ENCODE measurements at regions not wholly inside any gene's neighbourhood (a gene's known extent, or its start where the extent isn't known, plus 50 kb on each side); places are given as distances from the start of the nearest gene placed in this dataset.

DNA sequence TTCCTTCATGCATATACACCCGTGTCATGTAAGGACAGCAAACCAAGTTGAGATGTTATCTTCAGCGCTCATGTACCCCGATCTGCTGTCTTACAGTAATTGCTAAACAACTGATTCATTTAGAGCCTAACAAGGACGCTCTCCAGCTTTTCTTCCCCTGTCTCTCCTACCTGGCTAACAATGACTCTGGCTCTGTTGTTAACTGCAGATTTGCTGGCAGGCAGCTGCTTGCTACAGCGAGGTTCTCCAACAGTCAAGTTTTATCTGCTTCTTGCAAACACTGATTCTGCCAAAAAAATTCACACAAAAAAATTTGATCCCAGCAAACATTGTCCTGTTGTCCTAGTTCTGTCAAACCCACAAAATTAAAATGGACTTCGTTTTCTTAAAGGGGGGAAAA, 101.6 kb downstream of the OTX2 start:
- intact Hi-C loops (cut with DNase I), result no loop called here
- H3K9me3 ChIP-seq, result no peaks in the 10 kb centered on the region
- ATAC-seq (no peak), DNase-seq (no peak)
- no peak overlapping the region for H3K4me3 ChIP-seq
- 42% methylated on average over 6 of the region's 6 CpGs for WGBS (ENCODE audit: insufficient coverage, low coverage, low lambda C conversion rate, missing lambda C conversion rate)
- no peak overlapping the region for H3K27ac ChIP-seq
- no peaks in the 10 kb centered on the region for H3K36me3 ChIP-seq
- H3K27me3 ChIP-seq, result no peaks in the 10 kb centered on the region
- TF ChIP-seq, protein P1, sequence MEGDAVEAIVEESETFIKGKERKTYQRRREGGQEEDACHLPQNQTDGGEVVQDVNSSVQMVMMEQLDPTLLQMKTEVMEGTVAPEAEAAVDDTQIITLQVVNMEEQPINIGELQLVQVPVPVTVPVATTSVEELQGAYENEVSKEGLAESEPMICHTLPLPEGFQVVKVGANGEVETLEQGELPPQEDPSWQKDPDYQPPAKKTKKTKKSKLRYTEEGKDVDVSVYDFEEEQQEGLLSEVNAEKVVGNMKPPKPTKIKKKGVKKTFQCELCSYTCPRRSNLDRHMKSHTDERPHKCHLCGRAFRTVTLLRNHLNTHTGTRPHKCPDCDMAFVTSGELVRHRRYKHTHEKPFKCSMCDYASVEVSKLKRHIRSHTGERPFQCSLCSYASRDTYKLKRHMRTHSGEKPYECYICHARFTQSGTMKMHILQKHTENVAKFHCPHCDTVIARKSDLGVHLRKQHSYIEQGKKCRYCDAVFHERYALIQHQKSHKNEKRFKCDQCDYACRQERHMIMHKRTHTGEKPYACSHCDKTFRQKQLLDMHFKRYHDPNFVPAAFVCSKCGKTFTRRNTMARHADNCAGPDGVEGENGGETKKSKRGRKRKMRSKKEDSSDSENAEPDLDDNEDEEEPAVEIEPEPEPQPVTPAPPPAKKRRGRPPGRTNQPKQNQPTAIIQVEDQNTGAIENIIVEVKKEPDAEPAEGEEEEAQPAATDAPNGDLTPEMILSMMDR (IDR thresholded peaks at IDR 0.05), result no peak
- no peak for TF ChIP-seq POLR2A (IDR thresholded peaks at IDR 0.05)
- no peaks in the 10 kb centered on the region for H3K4me1 ChIP-seq

- Histone ChIP-seq H3K27ac (no peak overlapping the region), H3K4me3 (no peak overlapping the region), H3K27me3 (no peaks in the 10 kb centered on the region), H3K9me3 (no peaks in the 10 kb centered on the region), H3K4me1 (no peaks in the 10 kb centered on the region), H3K36me3 (no peaks in the 10 kb centered on the region)
- 33% methylated on average over 1 of the region's 6 CpGs for WGBS (ENCODE audit: insufficient coverage, low coverage, low lambda C conversion rate, missing lambda C conversion rate)
- no peak for DNase-seq
- intact Hi-C loops (cut with DNase I), result no loop called here
- ATAC-seq, result no peak
- no peak for TF ChIP-seq POLR2A (IDR thresholded peaks at IDR 0.05)
- TF ChIP-seq, protein P1 (IDR thresholded peaks at IDR 0.05), result no peak
Measured at GRCh38 chr14:56703947-56704346, 106.3 kb downstream of the OTX2 start.

GRCh38 chr14:56702515-56702914, 107.8 kb downstream of the OTX2 start:
- Histone ChIP-seq H3K4me3 (no peak overlapping the region), H3K36me3 (no peaks in the 10 kb centered on the region), H3K4me1 (no peaks in the 10 kb centered on the region), H3K27me3 (no peaks in the 10 kb centered on the region), H3K9me3 (no peaks in the 10 kb centered on the region), H3K27ac (no peak overlapping the region)
- ATAC-seq (no peak), DNase-seq (no peak)
- WGBS (ENCODE audit: insufficient coverage, low coverage, low lambda C conversion rate, missing lambda C conversion rate), result 41% methylated on average over 6 of the region's 9 CpGs
- intact Hi-C loops (cut with DNase I), result no loop called here
- no peak for TF ChIP-seq POLR2A (IDR thresholded peaks at IDR 0.05)
- TF ChIP-seq, protein P1 (IDR thresholded peaks at IDR 0.05), result no peak

Data from right lobe of liver (tissue), 6 donors.